ENCODE measurements at regions not wholly inside any gene's neighbourhood (a gene's known extent, or its start where the extent isn't known, plus 50 kb on each side); places are given as distances from the start of the nearest gene placed in this dataset.

GRCh38 chr5:82595113-82595512 lies 317.0 kb upstream of the RPS23 start:
- TF ChIP-seq CTCF (conservative IDR thresholded peaks at IDR 0.05; ENCODE audit: low read length): no peak
- no peak for TF ChIP-seq EZH2phosphoT487 (IDR thresholded peaks at IDR 0.05; ENCODE audit: borderline replicate concordance, low read depth, low read length)

GRCh38 chr5:82594097-82594496 lies 315.9 kb upstream of the RPS23 start:
- H3K79me2 ChIP-seq (ENCODE audit: insufficient read depth, low read depth, low read length): no peaks in the 10 kb centered on the region
- TF ChIP-seq EZH2phosphoT487 (IDR thresholded peaks at IDR 0.05; ENCODE audit: borderline replicate concordance, low read depth, low read length) (no peak), CTCF (conservative IDR thresholded peaks at IDR 0.05; ENCODE audit: low read length) (no peak)
- no peaks in the 10 kb centered on the region for H4K20me1 ChIP-seq (ENCODE audit: insufficient read depth, low read length)
- DNase-seq (ENCODE audit: low spot score): no peak
- BruUV-seq (replicated peaks): no TSS peak
- H3K36me3 ChIP-seq (ENCODE audit: insufficient read depth, low read length): no peaks in the 10 kb centered on the region
- no peak overlapping the region for H3K4me3 ChIP-seq (ENCODE audit: low read depth, low read length, poor library complexity, severe bottlenecking)
- ChIA-PET POLR2A (interaction anchor here (0.7 kb wide), 1 partner anchor 9 kb away, joined by 4 read pairs; no protein-coding TSS in a partner anchor), CTCF (ENCODE audit: unreplicated experiment) (no interaction called here)
- no peaks in the 10 kb centered on the region for H3K9me2 ChIP-seq (ENCODE audit: insufficient read depth, low read length)
- intact Hi-C loops (cut with micrococcal nuclease; ENCODE audit: unreplicated experiment): no loop called here
- no peak overlapping the region for H2AFZ ChIP-seq (ENCODE audit: low read length)
- no peak overlapping the region for H3K27ac ChIP-seq (ENCODE audit: low read depth, low read length, poor library complexity, severe bottlenecking)
- no peaks in the 10 kb centered on the region for H3K4me1 ChIP-seq (ENCODE audit: insufficient read depth, low read length, poor library complexity, severe bottlenecking)
- no peak overlapping the region for H3K4me2 ChIP-seq (ENCODE audit: low read length)
- H3K9me3 ChIP-seq (ENCODE audit: low read length): no peaks in the 10 kb centered on the region

More at GRCh38 chr5:82595113-82595512, 317.0 kb upstream of the RPS23 start:
- ChIA-PET CTCF (ENCODE audit: unreplicated experiment) (no interaction called here), POLR2A (no interaction called here)
- no peak for DNase-seq (ENCODE audit: low spot score)
- Histone ChIP-seq H2AFZ (ENCODE audit: low read length) (no peak overlapping the region), H3K9me3 (ENCODE audit: low read length) (no peaks in the 10 kb centered on the region), H3K4me1 (ENCODE audit: insufficient read depth, low read length, poor library complexity, severe bottlenecking) (no peaks in the 10 kb centered on the region), H3K4me3 (ENCODE audit: low read depth, low read length, poor library complexity, severe bottlenecking) (no peak overlapping the region), H3K4me2 (ENCODE audit: low read length) (no peak overlapping the region), H4K20me1 (ENCODE audit: insufficient read depth, low read length) (no peaks in the 10 kb centered on the region), H3K79me2 (ENCODE audit: insufficient read depth, low read depth, low read length) (no peaks in the 10 kb centered on the region), H3K36me3 (ENCODE audit: insufficient read depth, low read length) (no peaks in the 10 kb centered on the region), H3K9me2 (ENCODE audit: insufficient read depth, low read length) (no peaks in the 10 kb centered on the region), H3K27ac (ENCODE audit: low read depth, low read length, poor library complexity, severe bottlenecking) (no peak overlapping the region)
- no TSS peak for BruUV-seq (replicated peaks)
- intact Hi-C loops (cut with micrococcal nuclease; ENCODE audit: unreplicated experiment): no loop called here

GRCh38 chr5:82593481-82593880 lies 315.3 kb upstream of the RPS23 start:
- no peaks in the 10 kb centered on the region for H3K9me3 ChIP-seq (ENCODE audit: low read length)
- no peaks in the 10 kb centered on the region for H3K36me3 ChIP-seq (ENCODE audit: insufficient read depth, low read length)
- H2AFZ ChIP-seq (ENCODE audit: low read length): no peak overlapping the region
- no peaks in the 10 kb centered on the region for H4K20me1 ChIP-seq (ENCODE audit: insufficient read depth, low read length)
- H3K27ac ChIP-seq (ENCODE audit: low read depth, low read length, poor library complexity, severe bottlenecking): no peak overlapping the region
- no peaks in the 10 kb centered on the region for H3K4me1 ChIP-seq (ENCODE audit: insufficient read depth, low read length, poor library complexity, severe bottlenecking)
- ChIA-PET CTCF (ENCODE audit: unreplicated experiment) (no interaction called here), POLR2A (interaction anchor here (0.7 kb wide), 1 partner anchor 9 kb away, joined by 4 read pairs; no protein-coding TSS in a partner anchor)
- BruUV-seq (replicated peaks): no TSS peak
- H3K4me2 ChIP-seq (ENCODE audit: low read length): no peak overlapping the region
- no peaks in the 10 kb centered on the region for H3K79me2 ChIP-seq (ENCODE audit: insufficient read depth, low read depth, low read length)
- H3K9me2 ChIP-seq (ENCODE audit: insufficient read depth, low read length): no peaks in the 10 kb centered on the region
- DNase-seq (ENCODE audit: low spot score): no peak
- intact Hi-C loops (cut with micrococcal nuclease; ENCODE audit: unreplicated experiment): no loop called here
- H3K4me3 ChIP-seq (ENCODE audit: low read depth, low read length, poor library complexity, severe bottlenecking): no peak overlapping the region
- TF ChIP-seq CTCF (conservative IDR thresholded peaks at IDR 0.05; ENCODE audit: low read length) (no peak), EZH2phosphoT487 (IDR thresholded peaks at IDR 0.05; ENCODE audit: borderline replicate concordance, low read depth, low read length) (no peak)
